HL-60 (cell line): ENCODE measurements at regions not wholly inside any gene's neighbourhood (a gene's known extent, or its start where the extent isn't known, plus 50 kb on each side); places are given as distances from the start of the nearest gene placed in this dataset.
"Not testable (repeated sequence)": the region's sequence is repeated elsewhere in the genome, so short reads cannot be mapped to it uniquely, and the experiment has no call there.

Source experiments
- CTCF ChIP-seq: IDR thresholded peaks from one replicate; pipeline ENCODE4 v1.5.1; 2011; ENCODE audit warnings: low read length, control low read depth, inconsistent platforms; ENCODE audit not compliant: insufficient read depth
- REST ChIP-seq: IDR thresholded peaks from 2 replicates; pipeline ENCODE4 v1.6.1; 2012; ENCODE audit warnings: low read depth; ENCODE audit not compliant: insufficient replicate concordance

GRCh38 chr21:34288042-34288441, 75.8 kb upstream of the KCNE2 start:
- not testable (repeated sequence) for TF ChIP-seq CTCF, REST
